ENCODE measurements at regions not wholly inside any gene's neighbourhood (a gene's known extent, or its start where the extent isn't known, plus 50 kb on each side); places are given as distances from the start of the nearest gene placed in this dataset.

- in situ Hi-C loops (cut with MboI) (no loop called here), intact Hi-C loops (cut with micrococcal nuclease; ENCODE audit: unreplicated experiment) (no loop called here)
- ChIA-PET RAD21 (ENCODE audit: unreplicated experiment) (interaction anchor here (1.6 kb wide), 1 partner anchor 13 kb away, joined by 6 read pairs; no protein-coding TSS in a partner anchor), SMC1A (ENCODE audit: uncharacterized antibody, unreplicated experiment) (interaction anchor here (1.5 to 2.0 kb wide), 2 partner anchors 9 to 13 kb away, joined by 4 to 5 read pairs; no protein-coding TSS in a partner anchor), POLR2A (interaction anchor here (1.0 kb wide), 1 partner anchor 83 kb away, joined by 3 read pairs; no protein-coding TSS in a partner anchor), CTCF (interaction anchor here (1.4 kb wide), 1 partner anchor 11 kb away, joined by 4 read pairs; no protein-coding TSS in a partner anchor)
- TF ChIP-seq EZH2 (IDR thresholded peaks at IDR 0.05; ENCODE audit: borderline replicate concordance, control insufficient read depth, low read depth, low read length), result no peak
- no peak for TF ChIP-seq KAT2A (conservative IDR thresholded peaks at IDR 0.05; ENCODE audit: control insufficient read depth, low read depth, low read length)
- no peak for TF ChIP-seq NRF1 (conservative IDR thresholded peaks at IDR 0.05; ENCODE audit: low read depth, low read length)
- TF ChIP-seq ASH2L (IDR thresholded peaks at IDR 0.05; ENCODE audit: borderline replicate concordance, low read depth), result no peak
- no peak for TF ChIP-seq NFYB (IDR thresholded peaks at IDR 0.05; ENCODE audit: insufficient read depth, low read depth, low read length)
- no peak for TF ChIP-seq ZBTB4 (CRISPR knock-in tag; IDR thresholded peaks at IDR 0.05)
- no peak for TF ChIP-seq ELK1 (IDR thresholded peaks at IDR 0.05; ENCODE audit: low read depth, low read length)
- no peak for TF ChIP-seq DPF2 (IDR thresholded peaks at IDR 0.05)
- TF ChIP-seq MLLT1 (IDR thresholded peaks at IDR 0.05), result no peak
- no peak for TF ChIP-seq CBX5 (IDR thresholded peaks at IDR 0.05; ENCODE audit: low read depth)
- TF ChIP-seq STAT3 (IDR thresholded peaks at IDR 0.05; ENCODE audit: low read depth, low read length), result no peak
- TF ChIP-seq POLR2A (IDR thresholded peaks at IDR 0.05; ENCODE audit: low read depth, low read length), result no peak
- TF ChIP-seq MEF2B (IDR thresholded peaks at IDR 0.05; ENCODE audit: partially characterized antibody, poor library complexity, severe bottlenecking), result no peak
- no peak for TF ChIP-seq TCF12 (IDR thresholded peaks at IDR 0.05; ENCODE audit: low read depth, low read length)
- no peak for ATAC-seq
- Histone ChIP-seq H3K4me2 (ENCODE audit: control insufficient read depth, insufficient read depth) (no peak overlapping the region), H3K27ac (ENCODE audit: control insufficient read depth, insufficient read depth) (no peak overlapping the region), H3K36me3 (ENCODE audit: control insufficient read depth in 2 of 2, insufficient read depth in 2 of 2, low read length in 1 of 2) (no peaks in the 10 kb centered on the region), H3K27me3 (replicated peaks in 1 of 2; ENCODE audit: control insufficient read depth in 2 of 2, insufficient read depth in 2 of 2, low read length in 1 of 2) (0 out of 4 replicates have a peak, but pooled peaks cover 0 to 2% of the 10 kb centered on the region in 2 experiments), H3K4me1 (ENCODE audit: control insufficient read depth, insufficient read depth, low read length) (no peaks in the 10 kb centered on the region), H2AFZ (ENCODE audit: control insufficient read depth, low read depth, low read length) (no peak overlapping the region), H3K79me2 (ENCODE audit: control insufficient read depth, insufficient read depth, low read length) (no peaks in the 10 kb centered on the region), H3K9me3 (replicated peaks; ENCODE audit: control insufficient read depth, insufficient read depth, low read length) (no peaks in the 10 kb centered on the region; the same call in 2 of the 3 replicates), H3K4me3 (no peak overlapping the region), H3K9ac (ENCODE audit: control insufficient read depth, insufficient read depth, low read length) (no peak overlapping the region), H4K20me1 (ENCODE audit: control insufficient read depth, insufficient read depth) (no peaks in the 10 kb centered on the region)
- WGBS (ENCODE audit: insufficient coverage, insufficient replicate concordance, low lambda C conversion rate, missing lambda C conversion rate), result 59% methylated on average over 14 of the region's 14 CpGs
- no TSS peak for BruUV-seq (replicated peaks)
- FAIRE-seq, result no peak
- no peak for DNase-seq (ENCODE audit: low read depth, low spot score)
Observed at GRCh38 chr4:152265149-152265621, 270.7 kb downstream of the FBXW7 start.

Data from GM12878 (cell line).